HG02678 (cell line): ENCODE measurements at regions not wholly inside any gene's neighbourhood (a gene's known extent, or its start where the extent isn't known, plus 50 kb on each side); places are given as distances from the start of the nearest gene placed in this dataset.

Source experiments
- ATAC-seq: cut with Tn5 transposase; IDR thresholded peaks from one replicate; pipeline ENCODE4 v1.9.1; 2021; ENCODE audit warnings: mild to moderate bottlenecking, moderate library complexity; ENCODE audit not compliant: unreplicated experiment

DNA sequence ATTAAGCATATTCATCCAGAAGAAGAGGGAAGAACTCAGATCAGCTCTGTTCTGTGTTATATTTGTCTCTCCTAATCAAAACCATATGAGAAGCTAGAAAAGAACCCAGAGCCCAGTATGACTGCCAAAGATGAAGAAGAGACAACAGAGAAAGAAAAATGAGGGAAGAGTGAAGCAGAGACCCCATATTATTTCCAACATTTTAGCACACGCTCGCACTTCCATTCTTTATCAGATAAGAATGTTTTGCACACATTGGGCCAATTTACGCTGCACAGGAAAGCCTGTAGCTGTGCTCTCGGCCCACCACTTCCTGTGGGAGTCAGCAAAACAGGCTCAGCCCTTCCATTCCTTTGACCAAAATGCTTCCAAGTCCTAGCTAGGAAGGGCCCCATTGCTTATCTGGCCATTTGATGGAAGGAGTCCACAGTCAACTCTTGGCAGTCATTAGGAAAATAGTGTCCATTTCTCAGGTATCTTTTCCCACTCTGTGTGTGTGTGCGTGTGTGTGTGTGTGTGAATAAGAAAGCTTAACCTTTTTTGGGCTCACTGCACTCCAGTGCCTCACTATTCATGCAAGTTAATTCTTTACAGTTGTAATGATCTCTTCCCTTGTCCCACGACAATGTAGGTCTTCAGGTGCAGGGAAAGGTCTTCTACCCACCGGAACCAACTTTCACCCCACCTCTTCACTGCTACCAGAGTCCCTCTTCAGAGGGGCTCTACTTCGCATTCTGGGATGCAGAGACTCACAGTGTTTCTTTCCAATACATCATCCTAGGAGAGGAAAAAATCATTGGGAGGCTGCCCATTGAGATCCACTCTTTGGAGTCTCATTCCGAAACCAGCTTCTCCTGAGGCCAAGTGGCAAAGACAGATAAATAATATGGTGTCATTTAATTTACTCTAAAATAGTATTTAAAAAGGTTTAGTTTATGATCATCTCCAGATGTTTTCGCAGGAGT is 237.5 kb downstream of the COG6 start:
- no peak for ATAC-seq

GRCh38 chr13:39893808-39894207 is 238.3 kb downstream of the COG6 start:
- no peak for ATAC-seq

GRCh38 chr13:39894586-39894985 is 239.1 kb downstream of the COG6 start:
- ATAC-seq, result no peak

- no peak for ATAC-seq
These were observed 239.8 kb downstream of the COG6 start for GRCh38 chr13:39895254-39895653.

GRCh38 chr13:39897636-39898035 is 242.2 kb downstream of the COG6 start:
- no peak for ATAC-seq

DNA sequence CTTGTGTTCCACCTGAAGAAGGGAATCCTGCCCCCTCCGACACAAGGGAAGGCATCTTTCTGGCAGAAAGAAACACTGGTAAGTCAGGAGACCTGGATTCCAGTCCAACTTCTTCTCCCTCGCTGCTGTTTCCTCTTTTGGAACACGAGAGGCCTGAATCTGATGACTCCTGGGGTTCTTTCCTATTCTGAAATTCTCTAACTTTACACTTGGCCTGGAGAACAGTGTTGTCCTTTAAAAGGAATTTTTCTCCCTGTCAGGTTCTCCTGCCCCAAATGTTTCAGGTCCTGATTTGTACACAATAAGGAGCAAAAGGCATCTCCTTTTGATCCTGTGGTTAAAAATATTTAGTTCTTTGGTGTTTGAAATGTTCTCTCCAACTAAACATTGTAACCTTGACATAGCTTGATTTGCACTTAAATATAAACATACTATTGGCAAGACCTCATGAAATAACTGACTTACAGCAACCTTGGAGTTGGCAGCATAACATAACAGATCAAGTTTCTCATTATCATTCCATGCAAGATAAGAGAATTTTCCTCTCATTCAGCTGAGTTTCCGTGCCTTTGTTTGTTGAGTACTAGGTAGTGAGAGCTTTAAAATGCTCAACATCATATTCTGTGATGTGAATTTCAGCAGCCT is 244.8 kb downstream of the COG6 start:
- ATAC-seq, result no peak

DNA sequence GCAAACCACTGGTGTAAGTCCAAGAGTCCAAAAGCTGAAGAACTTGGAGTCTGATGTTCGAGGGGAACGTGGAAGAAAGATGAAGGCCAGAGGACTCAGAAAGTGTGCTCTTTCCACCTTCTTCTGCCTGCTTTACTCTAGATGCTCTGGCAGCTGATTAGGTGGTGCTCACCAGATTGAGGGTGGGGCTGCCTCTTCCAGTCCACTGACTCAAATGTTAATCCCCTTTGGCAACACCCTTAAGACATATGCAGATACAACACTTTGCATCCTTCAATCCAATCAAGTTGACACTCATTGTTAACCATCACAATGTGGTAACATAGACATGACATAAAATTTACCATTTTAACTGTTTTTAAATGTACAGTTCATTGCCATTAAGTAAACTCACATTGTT is 249.5 kb downstream of the COG6 start:
- ATAC-seq, result no peak

- no peak for ATAC-seq
These were observed 254.2 kb downstream of the COG6 start for GRCh38 chr13:39909634-39910033.

DNA sequence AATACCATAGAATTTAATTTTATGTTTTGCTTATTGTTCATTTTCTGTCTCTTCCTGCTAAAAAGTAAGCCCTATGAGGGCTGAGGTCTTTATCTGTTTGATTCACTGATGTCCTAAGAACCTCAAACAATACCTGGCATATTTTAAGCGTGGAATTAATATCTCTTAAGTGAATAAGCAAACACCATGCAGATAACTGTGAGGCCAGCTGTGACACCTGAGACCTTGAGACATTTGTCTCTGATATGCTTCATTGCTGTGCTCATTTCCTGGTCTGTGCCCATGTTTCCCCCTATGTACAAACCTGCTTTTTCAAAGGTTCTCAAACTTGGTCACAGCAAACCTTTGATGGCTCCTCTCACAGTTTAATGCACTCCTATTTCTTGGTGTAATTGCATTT is 254.6 kb downstream of the COG6 start:
- no peak for ATAC-seq

DNA sequence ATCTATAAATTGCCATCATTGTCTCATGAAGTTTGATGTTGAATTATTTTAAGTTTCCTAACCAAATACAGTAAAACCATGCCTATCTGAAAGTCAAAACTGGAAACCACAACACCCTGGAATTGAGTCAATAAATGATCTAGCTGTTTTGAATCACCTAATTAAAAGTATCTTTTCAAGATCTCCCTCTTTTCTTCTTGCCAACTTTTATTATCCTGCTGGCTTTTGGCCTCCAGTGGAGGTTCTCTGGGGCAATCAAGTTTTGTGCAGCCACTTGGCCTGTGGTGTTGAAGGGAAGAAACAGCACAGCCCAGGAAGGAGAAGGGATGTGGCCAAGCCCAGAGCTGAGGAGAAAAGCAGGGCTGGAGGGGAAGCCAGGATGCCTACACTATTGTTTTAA is 255.4 kb downstream of the COG6 start:
- no peak for ATAC-seq

- ATAC-seq, result no peak
These were observed 257.9 kb downstream of the COG6 start for GRCh38 chr13:39913339-39913738.

GRCh38 chr13:39913928-39914327 is 258.5 kb downstream of the COG6 start:
- ATAC-seq, result no peak

DNA sequence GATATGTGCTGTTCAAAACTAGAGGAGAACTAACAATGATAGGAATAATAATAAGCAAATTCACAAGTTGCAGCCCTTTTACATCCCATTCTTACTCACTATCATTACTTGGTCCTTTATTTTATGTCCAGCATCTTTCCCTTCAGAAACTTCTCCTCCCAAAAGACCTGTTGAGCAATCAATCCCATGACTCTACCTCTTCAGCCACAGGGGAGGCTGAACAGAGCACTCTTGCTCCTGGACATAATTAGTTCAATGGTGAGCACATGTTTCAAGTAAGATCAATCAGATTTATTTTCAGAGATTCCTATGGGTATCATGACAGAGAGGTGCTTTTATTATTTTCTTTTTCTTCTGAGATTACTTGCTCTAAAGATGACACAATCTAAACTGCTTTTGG is 260.0 kb downstream of the COG6 start:
- no peak for ATAC-seq

DNA sequence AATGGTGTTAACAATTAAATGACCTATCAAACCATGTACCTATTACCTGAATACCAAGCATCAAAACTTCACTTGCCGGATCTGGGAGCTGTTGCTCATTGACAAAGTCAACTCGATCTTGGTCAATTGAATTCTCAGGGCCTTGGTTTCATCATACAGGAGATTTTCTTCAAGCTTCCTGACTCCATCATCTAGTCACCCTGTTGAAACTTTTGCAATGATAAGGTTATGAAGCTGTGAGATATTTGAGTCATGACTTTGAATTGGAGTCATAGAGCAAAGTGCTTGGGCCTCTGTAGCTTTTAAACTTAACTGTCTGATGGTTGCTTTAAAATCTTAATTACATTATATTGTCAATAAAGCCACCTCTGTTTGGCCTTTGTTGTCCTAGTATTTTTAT is 260.9 kb downstream of the COG6 start:
- ATAC-seq, result no peak

GRCh38 chr13:39918620-39919236 is 263.3 kb downstream of the COG6 start:
- ATAC-seq, result no peak

DNA sequence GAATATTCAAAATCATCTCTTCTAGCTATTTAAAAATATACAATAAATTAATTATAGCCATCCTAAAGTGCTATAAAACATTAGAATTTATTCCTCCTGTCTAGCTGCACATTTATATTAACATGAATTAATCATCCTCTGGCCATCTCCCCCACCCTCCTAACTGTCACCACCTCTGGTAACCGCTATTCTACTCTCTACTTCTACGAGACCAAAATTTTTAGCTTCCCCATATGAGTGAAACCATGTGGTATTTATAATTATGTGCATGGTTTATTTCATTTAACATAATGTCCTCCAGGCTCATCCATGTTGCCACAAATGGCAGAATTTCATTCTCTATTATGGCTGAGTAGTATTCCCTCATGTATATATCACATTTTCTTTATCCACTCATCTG is 265.2 kb downstream of the COG6 start:
- no peak for ATAC-seq

DNA sequence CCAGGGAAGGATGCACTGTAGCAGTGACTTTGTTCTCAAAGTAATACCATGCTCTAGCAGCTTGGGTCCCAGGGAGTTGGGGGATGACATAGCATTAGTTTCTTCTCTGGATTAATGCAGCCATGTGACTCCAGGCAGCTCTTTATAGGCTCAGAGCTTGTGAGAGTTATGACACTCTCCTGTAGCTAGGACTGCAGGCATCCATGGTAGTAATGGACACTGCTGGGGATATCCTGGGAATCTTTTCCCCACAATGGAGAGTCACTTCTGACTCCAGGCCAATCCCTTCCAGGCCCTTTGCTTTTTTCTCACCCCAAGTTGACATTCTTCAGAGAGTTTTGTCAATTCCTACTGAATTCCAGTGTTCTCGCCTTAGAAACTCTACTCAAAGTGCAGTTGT is 270.9 kb downstream of the COG6 start:
- no peak for ATAC-seq

DNA sequence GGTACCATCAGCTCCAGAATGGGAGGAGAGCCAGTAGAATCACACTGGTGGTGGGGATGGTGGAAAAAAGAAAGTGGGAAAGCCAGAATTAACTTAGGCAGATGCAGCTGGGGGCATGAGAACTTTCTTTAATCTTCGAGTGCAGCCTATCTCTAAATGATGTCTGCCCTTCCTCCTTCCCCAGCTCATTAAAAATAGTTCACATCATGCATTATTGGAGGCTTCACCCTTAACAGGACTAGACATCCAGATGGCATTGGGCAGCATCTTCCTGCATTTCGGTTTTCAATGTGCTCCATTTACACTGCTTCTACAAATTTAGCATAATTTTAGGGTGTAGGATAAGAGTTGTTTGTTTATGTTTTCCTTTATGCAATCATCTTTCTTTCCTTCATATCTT is 272.8 kb downstream of the COG6 start:
- ATAC-seq, result no peak

GRCh38 chr13:39929583-39929982 is 274.1 kb downstream of the COG6 start:
- ATAC-seq, result no peak

- no peak for ATAC-seq
These were observed 274.6 kb downstream of the COG6 start for GRCh38 chr13:39930060-39930459.

- no peak for ATAC-seq
These were observed 275.3 kb downstream of the COG6 start for GRCh38 chr13:39930544-39931444.
